ENCODE measurements at regions not wholly inside any gene's neighbourhood (a gene's known extent, or its start where the extent isn't known, plus 50 kb on each side); places are given as distances from the start of the nearest gene placed in this dataset.

DNA sequence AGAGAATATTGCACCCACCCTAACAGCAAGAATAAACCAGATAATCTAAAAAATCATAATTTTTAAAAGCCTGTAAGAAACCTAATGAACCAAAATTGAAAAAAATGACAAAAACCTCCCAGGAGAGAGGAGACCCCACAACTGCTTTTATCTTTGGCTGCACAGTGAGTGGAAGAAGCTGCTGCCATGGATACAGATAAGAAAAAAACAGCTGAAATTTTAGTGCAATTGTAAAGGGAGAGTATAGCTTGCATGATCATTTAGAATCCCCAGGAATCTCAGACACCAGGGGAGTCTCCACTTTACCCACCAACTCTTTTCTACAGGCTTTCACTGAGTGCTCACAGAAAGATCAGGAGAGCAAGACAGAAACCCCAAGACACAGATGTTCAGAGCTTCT lies 338.1 kb upstream of the NCKAP5 start:
- no peak for TF ChIP-seq POLR2A (IDR thresholded peaks at IDR 0.05)
- no peak for TF ChIP-seq CTCF (IDR thresholded peaks at IDR 0.05)
